Kidney (tissue), 13 donors: ENCODE measurements at regions not wholly inside any gene's neighbourhood (a gene's known extent, or its start where the extent isn't known, plus 50 kb on each side); places are given as distances from the start of the nearest gene placed in this dataset.
A peak's percentile ranks its signal among the peaks of the same experiment; 100 is the strongest.
"Not testable (repeated sequence)": the region's sequence is repeated elsewhere in the genome, so short reads cannot be mapped to it uniquely, and the experiment has no call there.

Experiments used
- DNase-seq, 5 donors: peaks; one replicate each; pipeline ENCODE4 v3.0.0-alpha.2; 2013 to 2020
- FAIRE-seq: peaks from 2 replicates; lab custom pipeline; 2012; peaks lifted over from hg19 to GRCh38; lab: Jason Lieb, UNC
- H3K27ac ChIP-seq, 2 donors: one replicate each; pipeline ENCODE4 v1.7.0; 2013; ENCODE audit warnings: low read depth in 2 of 2, low read length in 2 of 2, inconsistent platforms in 1 of 2
- H3K27me3 ChIP-seq: one replicate; pipeline ENCODE4 v1.7.1; 2013; ENCODE audit warnings: low read length, inconsistent platforms; ENCODE audit not compliant: control insufficient read depth, insufficient read depth
- H3K36me3 ChIP-seq, 3 donors: one replicate each; pipeline versions ENCODE4 v1.7.0 to v1.7.1; 2013; ENCODE audit warnings: low read length in 3 of 3, control low read depth in 1 of 3, inconsistent platforms in 1 of 3; ENCODE audit not compliant: insufficient read depth in 3 of 3, control insufficient read depth in 2 of 3
- H3K4me1 ChIP-seq, 3 donors: one replicate each; pipeline versions ENCODE4 v1.7.0 to v1.7.1; 2013; ENCODE audit warnings: low read length in 3 of 3, inconsistent platforms in 1 of 3, low read depth in 1 of 3; ENCODE audit not compliant: control insufficient read depth in 2 of 3, insufficient read depth in 2 of 3
- H3K4me3 ChIP-seq, 3 donors: one replicate each; pipeline versions ENCODE4 v1.7.0 to v1.8.1; 2013; ENCODE audit warnings: low read length in 3 of 3, control low read depth in 1 of 3, inconsistent platforms in 1 of 3
- H3K9ac ChIP-seq, 3 donors: one replicate each; pipeline versions ENCODE4 v1.7.0 to v1.7.1; 2013; ENCODE audit warnings: low read length in 3 of 3, control low read depth in 1 of 3, inconsistent platforms in 1 of 3
- H3K9me3 ChIP-seq, 3 donors: one replicate each; pipeline versions ENCODE4 v1.7.0 to v1.7.1; 2013; ENCODE audit warnings: low read length in 3 of 3, control low read depth in 1 of 3, inconsistent platforms in 1 of 3; ENCODE audit not compliant: control insufficient read depth in 2 of 3, insufficient read depth in 1 of 3
- CTCF ChIP-seq: IDR thresholded peaks from 3 replicates; pipeline ENCODE4 v1.5.1; 2012; ENCODE audit warnings: mild to moderate bottlenecking, moderate library complexity, borderline replicate concordance; ENCODE audit not compliant: insufficient read depth; ENCODE audit errors: extremely low read depth
- intact Hi-C: fragments of 100-400 bp; cut with DNase I; formaldehyde crosslinking; loops from one replicate; pipeline ENCODE4 v1.11.1; 2022
- donor health status: control.
- donor health status: control.
- donor health status: control.
- donor health status: control.
- donor health status: control.
- donor health status: DM: yes; HTN: yes; CAD: no.
- donor health status: Normal renal cell carcinoma (clear cell type).

- TF ChIP-seq CTCF, result no peak
- H3K9me3 ChIP-seq, result peaks cover 0 to 3% (median 0%) of the 10 kb centered on the region in 3 donors
- intact Hi-C loops, result no loop called here
- FAIRE-seq, result no peak
- peaks cover 0 to 6% (median 3%) of the 10 kb centered on the region in 3 donors for H3K4me1 ChIP-seq
- no peak overlapping the region for H3K4me3 ChIP-seq
- no peak for DNase-seq
- no peaks in the 10 kb centered on the region for H3K36me3 ChIP-seq
- no peaks in the 10 kb centered on the region for H3K27me3 ChIP-seq
- H3K9ac ChIP-seq, result no peak overlapping the region
- no peak overlapping the region for H3K27ac ChIP-seq
Observed at GRCh38 chr12:92412856-92413255, 267.2 kb upstream of the BTG1 start.

GRCh38 chr12:92411687-92412086 is 266.0 kb upstream of the BTG1 start:
- H3K36me3 ChIP-seq, result no peaks in the 10 kb centered on the region
- FAIRE-seq (no peak), DNase-seq (no peak)
- no peak overlapping the region for H3K9ac ChIP-seq
- H3K27ac ChIP-seq, result no peak overlapping the region
- intact Hi-C loops, result no loop called here
- peaks cover 0 to 6% (median 3%) of the 10 kb centered on the region in 3 donors for H3K4me1 ChIP-seq
- H3K9me3 ChIP-seq, result peaks cover 0 to 3% (median 0%) of the 10 kb centered on the region in 3 donors
- no peak overlapping the region for H3K4me3 ChIP-seq
- H3K27me3 ChIP-seq, result no peaks in the 10 kb centered on the region
- TF ChIP-seq CTCF, result no peak

- Histone ChIP-seq H3K9me3 (peaks cover 0 to 3% (median 0%) of the 10 kb centered on the region in 3 donors), H3K27me3 (no peaks in the 10 kb centered on the region), H3K27ac (no peak overlapping the region), H3K36me3 (no peaks in the 10 kb centered on the region), H3K9ac (no peak overlapping the region), H3K4me1 (peaks cover 0 to 8% (median 3%) of the 10 kb centered on the region in 3 donors), H3K4me3 (no peak overlapping the region)
- DNase-seq (peak in 1 of 5 donors; percentile 21), FAIRE-seq (no peak)
- TF ChIP-seq CTCF, result no peak
- intact Hi-C loops, result no loop called here
Observed at GRCh38 chr12:92408072-92408900, 262.6 kb upstream of the BTG1 start.

- intact Hi-C loops, result not testable (repeated sequence)
Observed at GRCh38 chr12:92406404-92407070, 260.9 kb upstream of the BTG1 start.

GRCh38 chr12:92405801-92406251 is 260.2 kb upstream of the BTG1 start:
- intact Hi-C loops, FAIRE-seq, H3K9me3 ChIP-seq, DNase-seq, H3K4me1 ChIP-seq, H3K27me3 ChIP-seq, H3K9ac ChIP-seq, H3K27ac ChIP-seq, H3K4me3 ChIP-seq, H3K36me3 ChIP-seq: not testable (repeated sequence)

More at GRCh38 chr12:92406404-92407070, 260.9 kb upstream of the BTG1 start:
- H3K9ac ChIP-seq, H3K9me3 ChIP-seq, H3K4me1 ChIP-seq, H3K4me3 ChIP-seq, H3K27ac ChIP-seq, FAIRE-seq, H3K36me3 ChIP-seq, H3K27me3 ChIP-seq: not testable (repeated sequence)
- peak in 1 of 5 donors; percentile 70 for DNase-seq
